ENCODE measurements at regions not wholly inside any gene's neighbourhood (a gene's known extent, or its start where the extent isn't known, plus 50 kb on each side); places are given as distances from the start of the nearest gene placed in this dataset.

GRCh38 chr3:78516937-78517336, 1250.9 kb downstream of the ROBO1 start:
- intact Hi-C loops (cut with DNase I) = no loop called here
- Histone ChIP-seq H3K9ac (ENCODE audit: low read length in 3 of 3) (no peak overlapping the region), H3K27ac (ENCODE audit: low read depth in 2 of 2, low read length in 2 of 2) (no peak overlapping the region), H3K4me1 (ENCODE audit: control insufficient read depth in 2 of 3, insufficient read depth in 2 of 3, low read depth in 1 of 3, low read length in 3 of 3) (no peaks in the 10 kb centered on the region), H3K9me3 (ENCODE audit: control insufficient read depth in 2 of 3, insufficient read depth in 1 of 3, low read length in 3 of 3) (no peaks in the 10 kb centered on the region), H3K36me3 (ENCODE audit: control insufficient read depth in 2 of 3, insufficient read depth in 3 of 3, low read length in 3 of 3) (no peaks in the 10 kb centered on the region), H3K27me3 (ENCODE audit: control insufficient read depth, insufficient read depth, low read length) (no peaks in the 10 kb centered on the region), H3K4me3 (ENCODE audit: low read length in 3 of 3) (no peak overlapping the region)
- FAIRE-seq = no peak
- DNase-seq = no peak
- no peak for TF ChIP-seq CTCF (IDR thresholded peaks at IDR 0.05; ENCODE audit: borderline replicate concordance, extremely low read depth, insufficient read depth)

- FAIRE-seq (no peak), DNase-seq (peak in 2 of 5 donors; percentile 70 to 77)
- no peak overlapping the region for H3K4me3 ChIP-seq (ENCODE audit: low read length in 3 of 3)
- TF ChIP-seq CTCF (IDR thresholded peaks at IDR 0.05; ENCODE audit: borderline replicate concordance, extremely low read depth, insufficient read depth) = no peak
- intact Hi-C loops (cut with DNase I) = no loop called here
- H3K4me1 ChIP-seq (ENCODE audit: control insufficient read depth in 2 of 3, insufficient read depth in 2 of 3, low read depth in 1 of 3, low read length in 3 of 3) = no peaks in the 10 kb centered on the region
- no peak overlapping the region for H3K27ac ChIP-seq (ENCODE audit: low read depth in 2 of 2, low read length in 2 of 2)
- H3K36me3 ChIP-seq (ENCODE audit: control insufficient read depth in 2 of 3, insufficient read depth in 3 of 3, low read length in 3 of 3) = no peaks in the 10 kb centered on the region
- no peak overlapping the region for H3K9ac ChIP-seq (ENCODE audit: low read length in 3 of 3)
- no peaks in the 10 kb centered on the region for H3K27me3 ChIP-seq (ENCODE audit: control insufficient read depth, insufficient read depth, low read length)
- H3K9me3 ChIP-seq (ENCODE audit: control insufficient read depth in 2 of 3, insufficient read depth in 1 of 3, low read length in 3 of 3) = no peaks in the 10 kb centered on the region
Observed at GRCh38 chr3:78517965-78518364, 1249.8 kb downstream of the ROBO1 start.

DNA sequence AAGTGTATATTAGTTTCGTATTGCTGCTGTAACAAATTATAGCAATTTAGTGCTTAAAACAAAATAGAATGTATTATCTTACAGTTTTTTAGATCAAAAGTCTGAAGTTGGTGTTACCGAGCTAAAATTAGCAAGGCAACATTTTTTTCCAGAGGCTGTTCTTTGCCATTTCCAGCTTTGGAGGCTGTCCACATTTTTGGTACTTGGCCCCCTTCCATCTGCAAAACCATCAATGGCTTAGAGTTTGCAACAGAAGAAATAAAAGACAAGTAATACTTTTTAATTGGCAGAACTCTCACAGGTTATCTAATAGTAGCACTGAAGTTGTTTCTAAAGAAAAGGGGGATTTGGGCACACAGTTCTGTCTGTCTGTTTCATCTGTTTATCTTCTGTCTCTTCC, 1248.5 kb downstream of the ROBO1 start:
- no peak for TF ChIP-seq CTCF (IDR thresholded peaks at IDR 0.05; ENCODE audit: borderline replicate concordance, extremely low read depth, insufficient read depth)
- DNase-seq = no peak
- FAIRE-seq = no peak
- Histone ChIP-seq H3K27me3 (ENCODE audit: control insufficient read depth, insufficient read depth, low read length) (no peaks in the 10 kb centered on the region), H3K4me1 (ENCODE audit: control insufficient read depth in 2 of 3, insufficient read depth in 2 of 3, low read depth in 1 of 3, low read length in 3 of 3) (no peaks in the 10 kb centered on the region), H3K36me3 (ENCODE audit: control insufficient read depth in 2 of 3, insufficient read depth in 3 of 3, low read length in 3 of 3) (no peaks in the 10 kb centered on the region), H3K4me3 (ENCODE audit: low read length in 3 of 3) (no peak overlapping the region), H3K27ac (ENCODE audit: low read depth in 2 of 2, low read length in 2 of 2) (no peak overlapping the region), H3K9ac (ENCODE audit: low read length in 3 of 3) (no peak overlapping the region), H3K9me3 (ENCODE audit: control insufficient read depth in 2 of 3, insufficient read depth in 1 of 3, low read length in 3 of 3) (no peaks in the 10 kb centered on the region)
- intact Hi-C loops (cut with DNase I) = no loop called here

DNA sequence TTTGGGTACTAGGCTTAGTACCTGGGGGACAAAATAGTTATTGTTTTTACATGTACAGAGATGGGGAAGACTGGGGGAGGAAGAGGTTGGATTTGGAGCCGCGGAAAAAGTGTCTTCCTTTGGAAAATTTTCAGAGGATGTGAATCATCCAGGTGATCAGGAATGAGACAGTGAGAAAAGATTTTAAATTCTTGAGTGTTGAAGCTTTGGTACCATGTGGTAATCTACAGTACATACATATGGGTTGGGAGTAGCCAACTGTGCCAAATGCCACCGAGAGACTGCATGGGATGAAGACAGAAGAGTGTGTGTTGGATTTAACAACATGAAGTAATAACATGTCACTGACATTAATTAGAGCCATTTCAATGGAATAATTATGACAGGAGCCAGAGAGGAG, 1238.2 kb downstream of the ROBO1 start:
- H3K36me3 ChIP-seq (ENCODE audit: control insufficient read depth in 2 of 3, insufficient read depth in 3 of 3, low read length in 3 of 3) = no peaks in the 10 kb centered on the region
- FAIRE-seq (no peak), DNase-seq (no peak)
- H3K4me1 ChIP-seq (ENCODE audit: control insufficient read depth in 2 of 3, insufficient read depth in 2 of 3, low read depth in 1 of 3, low read length in 3 of 3) = no peaks in the 10 kb centered on the region
- H3K27me3 ChIP-seq (ENCODE audit: control insufficient read depth, insufficient read depth, low read length) = no peaks in the 10 kb centered on the region
- no peak overlapping the region for H3K4me3 ChIP-seq (ENCODE audit: low read length in 3 of 3)
- no peak overlapping the region for H3K27ac ChIP-seq (ENCODE audit: low read depth in 2 of 2, low read length in 2 of 2)
- intact Hi-C loops (cut with DNase I) = no loop called here
- TF ChIP-seq CTCF (IDR thresholded peaks at IDR 0.05; ENCODE audit: borderline replicate concordance, extremely low read depth, insufficient read depth) = no peak
- no peak overlapping the region for H3K9ac ChIP-seq (ENCODE audit: low read length in 3 of 3)
- no peaks in the 10 kb centered on the region for H3K9me3 ChIP-seq (ENCODE audit: control insufficient read depth in 2 of 3, insufficient read depth in 1 of 3, low read length in 3 of 3)
